GM21381 (cell line): ENCODE measurements at regions not wholly inside any gene's neighbourhood (a gene's known extent, or its start where the extent isn't known, plus 50 kb on each side); places are given as distances from the start of the nearest gene placed in this dataset.
A peak's percentile ranks its signal among the peaks of the same experiment; 100 is the strongest.
"Not testable (repeated sequence)": the region's sequence is repeated elsewhere in the genome, so short reads cannot be mapped to it uniquely, and the experiment has no call there.

Source experiments
- ATAC-seq: cut with Tn5 transposase; IDR thresholded peaks from one replicate; pipeline ENCODE4 v1.9.1; 2021; ENCODE audit warnings: mild to moderate bottlenecking, moderate library complexity; ENCODE audit not compliant: unreplicated experiment

DNA sequence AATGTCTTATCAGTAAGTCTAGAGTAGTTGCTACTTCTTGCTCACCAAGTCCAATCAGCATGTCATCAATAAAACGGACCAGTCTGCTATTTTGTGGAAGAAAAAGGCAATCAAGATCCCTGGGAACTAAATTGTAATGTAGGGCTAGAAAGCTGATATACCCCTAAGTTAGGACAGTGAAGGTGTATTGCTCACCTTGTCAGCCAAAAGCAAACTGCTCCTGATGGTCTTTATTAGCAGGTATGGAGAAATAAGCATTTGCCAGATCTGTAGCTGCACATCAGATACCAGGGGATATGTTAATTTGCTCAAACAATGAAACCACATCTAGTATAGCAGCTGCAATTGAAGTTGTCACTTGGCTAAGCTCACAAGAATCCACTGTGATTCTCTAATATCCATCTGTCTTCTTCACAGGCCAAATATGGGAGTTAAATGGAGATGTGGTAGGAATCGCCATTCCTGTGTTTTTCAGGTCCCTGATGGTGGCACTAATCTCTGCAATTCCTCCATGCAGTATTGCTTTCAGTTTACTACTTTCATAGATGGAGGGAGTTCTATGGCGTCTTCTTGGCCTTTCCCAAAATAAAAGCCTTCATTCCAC is 75.0 kb downstream of the TMEM237 start:
- no peak for ATAC-seq

- no peak for ATAC-seq
Observed at GRCh38 chr2:201559067-201559710, 84.1 kb downstream of the TMEM237 start.

GRCh38 chr2:201558665-201559064 is 84.6 kb downstream of the TMEM237 start:
- peak; percentile 57 for ATAC-seq

- ATAC-seq: no peak
Observed at GRCh38 chr2:201558232-201558631, 85.1 kb downstream of the TMEM237 start.

DNA sequence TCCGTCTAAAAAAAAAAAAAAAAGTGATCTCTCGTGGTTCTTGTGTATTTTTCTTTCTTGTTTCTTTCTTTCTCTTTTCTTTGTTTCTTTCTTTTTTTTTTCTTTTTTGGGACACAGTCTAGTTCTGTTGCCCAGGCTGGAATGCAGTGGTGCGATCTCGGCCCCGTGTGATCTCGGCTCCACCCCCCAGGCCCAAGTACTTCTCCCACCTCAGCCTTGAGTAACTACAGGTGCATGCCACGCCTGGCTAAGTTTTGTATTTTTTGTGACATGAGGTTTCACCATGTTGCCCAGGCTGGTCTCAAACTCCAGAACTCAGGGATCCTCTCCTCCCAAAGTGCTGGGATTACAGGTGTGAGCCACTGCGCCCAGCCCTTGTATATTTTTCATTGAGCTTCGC is 91.4 kb downstream of the TMEM237 start:
- ATAC-seq: no peak

- ATAC-seq: no peak
Observed at GRCh38 chr2:201546576-201546975, 95.0 kb downstream of the STRADB start.

DNA sequence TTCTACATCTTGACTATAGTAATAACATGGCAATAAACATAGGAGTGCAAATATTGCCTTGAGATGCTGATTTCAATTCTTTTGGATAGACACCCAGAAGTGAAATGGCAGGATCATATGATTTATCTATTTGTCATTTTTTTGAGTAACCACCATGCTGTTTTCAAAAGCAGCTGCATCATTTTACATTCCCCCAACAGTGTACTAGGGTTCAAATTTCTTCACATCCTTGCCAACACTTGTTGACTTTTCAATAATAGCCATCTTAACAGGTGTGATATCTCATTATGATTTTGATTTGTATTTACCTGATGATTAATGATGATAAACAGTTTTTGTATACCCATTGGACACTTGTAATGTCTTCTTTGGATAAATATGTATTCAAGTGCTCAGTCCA is 90.8 kb downstream of the STRADB start:
- ATAC-seq: no peak

- not testable (repeated sequence) for ATAC-seq
Observed at GRCh38 chr2:201539271-201539670, 87.7 kb downstream of the STRADB start.

DNA sequence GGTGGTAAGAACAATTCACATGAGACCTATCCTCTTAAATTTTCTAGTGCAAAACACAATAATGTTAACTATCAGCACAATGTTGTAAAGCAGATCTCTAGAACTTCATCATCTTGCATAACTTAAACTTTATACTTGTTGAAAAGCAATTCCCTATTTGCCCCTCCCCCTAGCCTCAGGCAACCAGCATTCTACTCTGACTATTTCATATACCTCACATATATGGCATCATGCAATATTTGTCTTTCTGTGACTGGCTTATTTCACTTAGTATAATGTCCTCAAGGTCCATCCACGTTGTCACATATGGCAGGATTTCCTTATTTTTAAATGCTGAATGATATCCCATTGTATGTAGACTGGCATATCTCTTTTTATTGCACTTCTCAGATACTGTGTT is 86.5 kb downstream of the STRADB start:
- no peak for ATAC-seq

DNA sequence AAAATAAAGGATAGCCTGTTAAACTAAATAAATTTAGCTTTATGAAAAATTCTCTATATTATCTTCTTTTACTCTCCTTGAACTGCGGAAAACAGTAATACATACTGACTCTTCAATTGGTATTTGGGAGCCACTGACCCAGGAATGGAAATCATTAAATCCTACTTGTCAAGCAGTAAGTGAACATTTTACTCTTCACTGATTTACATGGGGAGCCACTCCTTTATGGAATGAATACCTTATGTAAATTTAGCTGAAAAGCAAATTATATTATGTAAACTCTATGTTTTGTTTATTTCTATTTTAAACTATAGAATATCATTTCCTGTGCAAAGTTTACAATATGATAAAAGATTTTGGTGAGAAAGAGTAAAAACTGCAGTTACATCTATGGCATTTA is 85.2 kb downstream of the STRADB start:
- no peak for ATAC-seq

GRCh38 chr2:201536046-201536445 is 84.5 kb downstream of the STRADB start:
- ATAC-seq: no peak

DNA sequence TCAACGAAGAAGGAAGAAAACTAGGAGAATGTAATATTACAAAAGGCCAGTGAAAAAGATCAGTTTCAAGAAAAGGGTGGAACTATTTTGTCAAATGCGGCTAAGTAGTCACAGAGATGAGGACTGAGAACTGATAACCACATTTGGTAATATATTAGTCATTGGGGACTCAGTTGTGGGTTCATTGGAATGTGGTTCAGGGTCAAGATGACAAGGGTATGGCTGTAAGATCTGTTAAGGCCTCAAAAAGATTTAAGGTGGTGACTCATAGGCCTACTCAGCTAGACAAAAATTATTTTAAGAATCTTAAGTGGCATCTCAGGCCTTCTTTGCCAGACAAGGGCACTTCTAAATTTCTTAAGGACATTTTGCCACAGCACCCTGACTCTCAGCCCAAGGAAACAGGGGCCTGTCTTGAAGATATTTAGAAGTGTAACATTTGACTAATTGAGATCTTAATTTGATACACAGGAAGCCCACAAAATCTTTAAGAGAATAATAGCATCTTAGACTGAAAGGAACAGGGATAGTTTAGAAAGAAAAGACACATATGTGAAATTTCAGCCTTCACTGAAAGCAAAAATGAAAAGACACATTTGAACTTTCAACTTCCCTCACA is 81.3 kb downstream of the STRADB start:
- peak; percentile 95 for ATAC-seq
